ENCODE measurements at regions not wholly inside any gene's neighbourhood (a gene's known extent, or its start where the extent isn't known, plus 50 kb on each side); places are given as distances from the start of the nearest gene placed in this dataset.

DNA sequence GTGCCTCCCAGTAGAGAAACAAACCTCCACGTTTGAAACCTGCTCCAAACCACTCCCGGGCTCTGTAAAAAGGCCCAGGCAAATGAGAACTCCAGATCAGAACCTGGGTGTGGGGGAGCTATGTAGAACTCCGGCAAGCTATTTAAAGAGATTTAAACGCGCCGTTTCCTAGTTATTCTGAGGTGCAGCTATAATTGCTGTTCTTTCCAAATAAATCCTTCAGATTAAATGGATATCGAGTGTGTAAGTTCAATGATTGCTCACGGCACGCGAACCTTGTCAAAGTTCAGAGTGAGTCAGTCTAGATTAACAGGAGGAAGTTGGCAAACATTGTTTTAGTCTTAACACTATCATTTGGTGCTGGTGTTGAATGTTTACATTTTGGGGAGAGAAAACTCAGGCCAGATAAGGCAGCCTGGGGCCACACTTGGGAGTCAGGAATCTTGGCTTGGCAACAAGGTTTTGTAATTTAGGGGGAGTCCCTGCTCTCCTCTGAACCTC lies 92.9 kb upstream of the SALL1 start:
- peaks cover under 1% of the 10 kb centered on the region for H3K9me3 ChIP-seq (replicated peaks)
- no peaks in the 10 kb centered on the region for H3K36me3 ChIP-seq
- H3K4me3 ChIP-seq: no peak overlapping the region
- no peak for DNase-seq
- H3K27me3 ChIP-seq (ENCODE audit: low read depth): no peaks in the 10 kb centered on the region
- no peaks in the 10 kb centered on the region for H3K4me1 ChIP-seq
- intact Hi-C loops (cut with micrococcal nuclease): no loop called here
- TF ChIP-seq, protein P1, sequence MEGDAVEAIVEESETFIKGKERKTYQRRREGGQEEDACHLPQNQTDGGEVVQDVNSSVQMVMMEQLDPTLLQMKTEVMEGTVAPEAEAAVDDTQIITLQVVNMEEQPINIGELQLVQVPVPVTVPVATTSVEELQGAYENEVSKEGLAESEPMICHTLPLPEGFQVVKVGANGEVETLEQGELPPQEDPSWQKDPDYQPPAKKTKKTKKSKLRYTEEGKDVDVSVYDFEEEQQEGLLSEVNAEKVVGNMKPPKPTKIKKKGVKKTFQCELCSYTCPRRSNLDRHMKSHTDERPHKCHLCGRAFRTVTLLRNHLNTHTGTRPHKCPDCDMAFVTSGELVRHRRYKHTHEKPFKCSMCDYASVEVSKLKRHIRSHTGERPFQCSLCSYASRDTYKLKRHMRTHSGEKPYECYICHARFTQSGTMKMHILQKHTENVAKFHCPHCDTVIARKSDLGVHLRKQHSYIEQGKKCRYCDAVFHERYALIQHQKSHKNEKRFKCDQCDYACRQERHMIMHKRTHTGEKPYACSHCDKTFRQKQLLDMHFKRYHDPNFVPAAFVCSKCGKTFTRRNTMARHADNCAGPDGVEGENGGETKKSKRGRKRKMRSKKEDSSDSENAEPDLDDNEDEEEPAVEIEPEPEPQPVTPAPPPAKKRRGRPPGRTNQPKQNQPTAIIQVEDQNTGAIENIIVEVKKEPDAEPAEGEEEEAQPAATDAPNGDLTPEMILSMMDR (IDR thresholded peaks at IDR 0.05; ENCODE audit: borderline replicate concordance): no peak
- H3K27ac ChIP-seq (replicated peaks): no peak overlapping the region

- H3K36me3 ChIP-seq: no peaks in the 10 kb centered on the region
Measured at GRCh38 chr16:51242296-51242994, 91.4 kb upstream of the SALL1 start.

DNA sequence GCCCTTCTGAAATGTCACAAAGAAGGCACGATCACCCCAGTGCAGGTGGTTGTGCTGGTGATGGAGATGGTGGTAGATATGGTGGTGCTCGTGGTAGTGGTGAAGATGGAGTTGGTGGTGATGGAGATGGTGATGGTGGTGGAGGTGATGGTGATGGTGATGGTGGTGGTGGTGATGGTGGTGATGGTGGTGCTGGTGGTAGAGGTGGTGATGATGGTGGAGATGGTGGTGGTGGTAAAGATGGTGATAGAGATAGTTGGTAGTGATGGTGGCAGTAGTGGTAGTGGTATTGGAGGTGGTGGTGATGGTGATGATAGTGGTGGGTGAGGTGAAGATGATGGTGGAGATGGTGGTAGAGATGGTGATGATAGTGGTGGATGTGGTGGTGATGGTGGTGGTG lies 88.1 kb upstream of the SALL1 start:
- H3K27ac ChIP-seq (replicated peaks): no peak overlapping the region
- H3K27me3 ChIP-seq (ENCODE audit: low read depth): peaks cover 16% of the 10 kb centered on the region
- intact Hi-C loops (cut with micrococcal nuclease): no loop called here
- no peaks in the 10 kb centered on the region for H3K36me3 ChIP-seq
- H3K4me1 ChIP-seq: no peaks in the 10 kb centered on the region
- TF ChIP-seq, protein P1 (IDR thresholded peaks at IDR 0.05; ENCODE audit: borderline replicate concordance): no peak
- H3K4me3 ChIP-seq: no peak overlapping the region
- no peaks in the 10 kb centered on the region for H3K9me3 ChIP-seq (replicated peaks)
- DNase-seq: no peak

More at GRCh38 chr16:51242296-51242994, 91.4 kb upstream of the SALL1 start:
- TF ChIP-seq, protein P1 (IDR thresholded peaks at IDR 0.05; ENCODE audit: borderline replicate concordance): no peak
- H3K4me1 ChIP-seq: no peaks in the 10 kb centered on the region
- H3K27ac ChIP-seq (replicated peaks): no peak overlapping the region
- peaks cover 11% of the 10 kb centered on the region for H3K27me3 ChIP-seq (ENCODE audit: low read depth)
- no peak overlapping the region for H3K4me3 ChIP-seq
- intact Hi-C loops (cut with micrococcal nuclease): no loop called here
- DNase-seq: no peak
- no peaks in the 10 kb centered on the region for H3K9me3 ChIP-seq (replicated peaks)

DNA sequence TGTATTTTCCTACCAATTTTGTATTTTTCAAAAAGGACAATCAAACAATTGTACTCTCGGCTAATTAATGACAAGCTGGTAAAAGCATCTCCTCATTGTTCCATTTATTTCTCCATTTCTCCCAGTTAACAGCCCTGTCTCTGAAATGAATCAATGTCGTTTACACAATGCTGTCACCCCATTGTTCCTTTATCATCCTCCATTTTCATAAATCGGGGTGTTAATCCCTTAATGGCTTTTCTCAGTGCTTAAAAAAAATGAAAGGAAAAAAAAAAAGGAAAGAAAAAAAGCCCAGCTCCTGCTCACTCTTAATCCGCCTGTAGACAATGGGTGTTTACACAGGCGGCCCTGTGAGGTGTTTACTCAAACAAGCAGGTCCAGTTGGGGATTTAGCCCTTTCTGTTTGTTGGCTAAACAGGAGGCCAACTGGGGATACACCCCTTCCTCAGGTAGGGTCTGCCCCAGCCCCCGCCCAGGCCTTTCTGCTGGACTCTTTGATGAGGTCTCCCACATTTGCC lies 86.8 kb upstream of the SALL1 start:
- no peak for DNase-seq
- no peak overlapping the region for H3K27ac ChIP-seq (replicated peaks)
- H3K9me3 ChIP-seq (replicated peaks): no peaks in the 10 kb centered on the region
- H3K27me3 ChIP-seq (ENCODE audit: low read depth): peaks cover 26% of the 10 kb centered on the region
- H3K4me3 ChIP-seq: no peak overlapping the region
- TF ChIP-seq, protein P1 (IDR thresholded peaks at IDR 0.05; ENCODE audit: borderline replicate concordance): no peak
- intact Hi-C loops (cut with micrococcal nuclease): no loop called here
- no peaks in the 10 kb centered on the region for H3K4me1 ChIP-seq
- no peaks in the 10 kb centered on the region for H3K36me3 ChIP-seq

- TF ChIP-seq, protein P1 (IDR thresholded peaks at IDR 0.05; ENCODE audit: borderline replicate concordance): no peak
- Histone ChIP-seq H3K9me3 (replicated peaks) (no peaks in the 10 kb centered on the region), H3K4me1 (no peaks in the 10 kb centered on the region), H3K36me3 (no peaks in the 10 kb centered on the region), H3K27me3 (ENCODE audit: low read depth) (peaks cover 32% of the 10 kb centered on the region), H3K4me3 (no peak overlapping the region), H3K27ac (replicated peaks) (no peak overlapping the region)
- DNase-seq: no peak
- intact Hi-C loops (cut with micrococcal nuclease): no loop called here
Measured at GRCh38 chr16:51237207-51237606, 86.1 kb upstream of the SALL1 start.

Data from left ventricle myocardium inferior (tissue), 1 donor.